IMR-90 (cell line): ENCODE measurements at regions not wholly inside any gene's neighbourhood (a gene's known extent, or its start where the extent isn't known, plus 50 kb on each side); places are given as distances from the start of the nearest gene placed in this dataset.

Experiments used
- ATAC-seq: fragments of 200-7000 bp; cut with Tn5 transposase; 2 replicates; pipeline ENCODE4 v1.9.1; 2020; ENCODE audit warnings: low read depth, mild to moderate bottlenecking, moderate library complexity
- BruUV-seq: library from RNA; stranded (reverse); fragments of 400-500 nt; replicated peaks from 2 replicates; lab custom pipeline; 2021; lab: Mats Ljungman, UMichigan
- CTCF ChIA-PET: fragments of 300-600 bp; formaldehyde crosslinking; extraction: SDS; loops from one replicate; lab custom pipeline; 2021; ENCODE audit warnings: antibody characterized with exemption; lab: Yijun Ruan, JAX
- POLR2A ChIA-PET: fragments of 300-600 bp; sonication (Branson Sonifier 250); formaldehyde crosslinking; loops from one replicate; lab custom pipeline; 2022; ENCODE audit warnings: antibody characterized with exemption; ENCODE audit not compliant: unreplicated experiment; lab: Charles Lee
- DNase-seq: peaks from one replicate; pipeline ENCODE4 v3.0.0; 2013
- H2AFZ ChIP-seq: replicated peaks from 2 replicates; pipeline ENCODE3; 2013; ENCODE audit warnings: low read length, mild to moderate bottlenecking; ENCODE audit not compliant: poor library complexity
- H2AK5ac ChIP-seq: 2 replicates; pipeline ENCODE4 v1.6.1; 2013; ENCODE audit warnings: low read depth, low read length, inconsistent platforms
- H2AK9ac ChIP-seq: replicated peaks from 2 replicates; pipeline ENCODE3; 2013; ENCODE audit warnings: mild to moderate bottlenecking, low read depth, low read length, moderate library complexity; ENCODE audit not compliant: poor library complexity
- H2BK120ac ChIP-seq: 2 replicates; pipeline ENCODE4 v1.6.1; 2013; ENCODE audit warnings: low read depth, low read length, inconsistent platforms
- H2BK15ac ChIP-seq: 3 replicates; pipeline ENCODE4 v1.6.1; 2013; ENCODE audit warnings: low read depth, low read length, inconsistent platforms
- H2BK20ac ChIP-seq: 2 replicates; pipeline ENCODE4 v1.6.1; 2013; ENCODE audit warnings: low read depth, mild to moderate bottlenecking, inconsistent platforms, low read length, moderate library complexity
- H2BK5ac ChIP-seq: 2 replicates; pipeline ENCODE4 v1.6.1; 2013; ENCODE audit warnings: mild to moderate bottlenecking, low read depth, low read length, inconsistent platforms; ENCODE audit not compliant: poor library complexity, severe bottlenecking
- H3K14ac ChIP-seq: replicated peaks from 2 replicates; pipeline ENCODE4 v1.6.1; 2013; ENCODE audit warnings: low read depth, low read length, inconsistent platforms
- H3K18ac ChIP-seq: 2 replicates; pipeline ENCODE4 v1.6.1; 2013; ENCODE audit warnings: low read depth, low read length, control low read depth
- H3K23ac ChIP-seq: 2 replicates; pipeline ENCODE4 v1.6.1; 2013; ENCODE audit warnings: low read depth, low read length, inconsistent platforms
- H3K27ac ChIP-seq: 2 replicates; pipeline ENCODE4 v1.5.1; 2013; ENCODE audit warnings: mild to moderate bottlenecking, control low read depth, low read length; ENCODE audit not compliant: insufficient read depth
- H3K27me3 ChIP-seq: 2 replicates; pipeline ENCODE4 v1.6.1; 2013; ENCODE audit warnings: low read length; ENCODE audit not compliant: control insufficient read depth, insufficient read depth
- H3K36me3 ChIP-seq: 2 replicates; pipeline ENCODE4 v1.6.1; 2013; ENCODE audit warnings: low read length, mixed read lengths; ENCODE audit not compliant: control insufficient read depth, insufficient read depth
- H3K4ac ChIP-seq: 2 replicates; pipeline ENCODE4 v1.6.1; 2013; ENCODE audit warnings: low read depth, low read length, inconsistent platforms
- H3K4me1 ChIP-seq: 2 replicates; pipeline ENCODE4 v1.6.1; 2013; ENCODE audit warnings: low read length, mixed read lengths; ENCODE audit not compliant: control insufficient read depth, insufficient read depth
- H3K4me2 ChIP-seq: 2 replicates; pipeline ENCODE4 v1.6.1; 2013; ENCODE audit warnings: low read depth, mild to moderate bottlenecking, control low read depth, low read length, moderate library complexity
- H3K4me3 ChIP-seq: 2 replicates; pipeline ENCODE4 v1.5.1; 2013; ENCODE audit warnings: low read depth, mild to moderate bottlenecking, control low read depth, low read length, moderate library complexity; ENCODE audit not compliant: insufficient read depth
- H3K56ac ChIP-seq: 2 replicates; pipeline ENCODE4 v1.6.1; 2013; ENCODE audit warnings: low read length, inconsistent platforms; ENCODE audit not compliant: insufficient read depth; ENCODE audit errors: extremely low read depth
- H3K79me1 ChIP-seq, 2 experiments: 2 replicates each; pipeline ENCODE4 v1.6.1; 2013; ENCODE audit warnings: low read length in 2 of 2, inconsistent platforms in 1 of 2, low read depth in 1 of 2
- H3K9ac ChIP-seq: 2 replicates; pipeline ENCODE4 v1.6.1; 2013; ENCODE audit warnings: low read depth, low read length, control low read depth
- H3K9me1 ChIP-seq: 2 replicates; pipeline ENCODE4 v1.6.1; 2013; ENCODE audit warnings: low read length, inconsistent platforms; ENCODE audit not compliant: insufficient read depth
- H3K9me3 ChIP-seq: 2 replicates; pipeline ENCODE4 v1.6.1; 2013; ENCODE audit warnings: low read length; ENCODE audit not compliant: control insufficient read depth, insufficient read depth
- H4K20me1 ChIP-seq: 2 replicates; pipeline ENCODE4 v1.6.1; 2013; ENCODE audit warnings: low read length, inconsistent platforms; ENCODE audit not compliant: insufficient read depth
- H4K5ac ChIP-seq: 2 replicates; pipeline ENCODE4 v1.6.1; 2013; ENCODE audit warnings: mild to moderate bottlenecking, low read depth, low read length, control low read depth
- H4K8ac ChIP-seq, 2 experiments: 2 replicates each; pipeline ENCODE4 v1.6.1; 2013; ENCODE audit warnings: low read depth in 2 of 2, low read length in 2 of 2, control low read depth in 1 of 2, inconsistent platforms in 1 of 2
- H4K91ac ChIP-seq: 2 replicates; pipeline ENCODE4 v1.6.1; 2013; ENCODE audit warnings: low read depth, low read length, inconsistent platforms; ENCODE audit not compliant: insufficient read depth
- BHLHE40 ChIP-seq: fragments of 150-350 bp; IDR thresholded peaks from 2 replicates; pipeline ENCODE4 v1.6.1; 2016; ENCODE audit warnings: mild to moderate bottlenecking, low read depth, low read length
- CEBPB ChIP-seq: IDR thresholded peaks from 2 replicates; pipeline ENCODE4 v1.6.1; 2012; ENCODE audit warnings: low read depth, low read length, improper control_type of control experiment
- CHD1 ChIP-seq: IDR thresholded peaks from 2 replicates; pipeline ENCODE4 v1.6.1; 2012; ENCODE audit warnings: low read depth, low read length, improper control_type of control experiment
- CTCF ChIP-seq: conservative IDR thresholded peaks from 2 replicates; pipeline ENCODE4 v1.5.1; 2012; ENCODE audit warnings: mild to moderate bottlenecking, low read depth, low read length, improper control_type of control experiment
- FOS ChIP-seq: fragments of 150-350 bp; IDR thresholded peaks from 2 replicates; pipeline ENCODE4 v1.6.1; 2016; ENCODE audit warnings: low read depth, low read length
- MAFK ChIP-seq: IDR thresholded peaks from 2 replicates; pipeline ENCODE4 v1.6.1; 2012; ENCODE audit warnings: low read depth, low read length, improper control_type of control experiment
- MAZ ChIP-seq: IDR thresholded peaks from 2 replicates; pipeline ENCODE4 v1.6.1; 2012; ENCODE audit warnings: low read depth, mild to moderate bottlenecking, low read length, improper control_type of control experiment, moderate library complexity, borderline replicate concordance
- MXI1 ChIP-seq: IDR thresholded peaks from 2 replicates; pipeline ENCODE4 v1.6.1; 2012; ENCODE audit warnings: low read depth, mild to moderate bottlenecking, low read length, moderate library complexity, borderline replicate concordance
- NFE2L2 ChIP-seq: fragments of 150-350 bp; IDR thresholded peaks from 2 replicates; pipeline ENCODE4 v1.6.1; 2016; ENCODE audit warnings: low read depth, mild to moderate bottlenecking, low read length
- POLR2A ChIP-seq: IDR thresholded peaks from 2 replicates; pipeline ENCODE4 v1.6.1; 2012; ENCODE audit warnings: mild to moderate bottlenecking, low read depth, low read length
- RAD21 ChIP-seq: IDR thresholded peaks from 2 replicates; pipeline ENCODE4 v1.6.1; 2012; ENCODE audit warnings: low read length, improper control_type of control experiment
- RCOR1 ChIP-seq: IDR thresholded peaks from 2 replicates; pipeline ENCODE4 v1.6.1; 2012; ENCODE audit warnings: mild to moderate bottlenecking, low read length, improper control_type of control experiment; ENCODE audit not compliant: insufficient replicate concordance
- RFX5 ChIP-seq: IDR thresholded peaks from 2 replicates; pipeline ENCODE4 v1.8.0; 2012; ENCODE audit warnings: low read depth, mild to moderate bottlenecking, low read length, moderate library complexity
- SMC3 ChIP-seq: fragments of 150-350 bp; IDR thresholded peaks from 2 replicates; pipeline ENCODE4 v1.6.1; 2016; ENCODE audit warnings: low read depth, mild to moderate bottlenecking, antibody characterized with exemption, low read length, moderate library complexity
- WGBS, 2 experiments: methylation state at CpG; one replicate each; pipeline versions ENCODE4 v1.1.5 to v1.1.7; 2013; ENCODE audit warnings: missing lambda C conversion rate in 2 of 2; ENCODE audit not compliant: insufficient read length in 1 of 2; ENCODE audit errors: extremely low coverage in 2 of 2; 5-methylcytosine and 5-hydroxymethylcytosine counted together
- dilution Hi-C: fragments of 300-500 bp; cut with HindIII; formaldehyde crosslinking; loops from one replicate; pipeline ENCODE4 v1.14.3; 2018; ENCODE audit warnings: low sequenced_read_pairs; ENCODE audit not compliant: unreplicated experiment
- in situ Hi-C: fragments of 300-500 bp; cut with MboI; formaldehyde crosslinking; loops from 3 replicates; pipeline ENCODE4 v1.14.3; 2019; ENCODE audit warnings: low sequenced_read_pairs, inconsistent platforms, mixed read lengths
- intact Hi-C: fragments of 100-400 bp; cut with micrococcal nuclease; formaldehyde crosslinking; loops from 2 replicates; pipeline ENCODE4 v1.10.0; 2022
- TF ChIP-seq, protein P1 (sequence below): fragments of 150-350 bp; IDR thresholded peaks from 2 replicates; pipeline ENCODE4 v1.6.1; 2017; ENCODE audit warnings: mild to moderate bottlenecking, antibody characterized with exemption, low read length, low read depth
- TF ChIP-seq, protein P2 (sequence below): fragments of 150-350 bp; IDR thresholded peaks from 2 replicates; pipeline ENCODE4 v1.6.1; 2016; ENCODE audit warnings: low read depth, mild to moderate bottlenecking, low read length, moderate library complexity, borderline replicate concordance

GRCh38 chrX:144715337-144715736 is 532.0 kb upstream of the SPANXN1 start:
- Histone ChIP-seq H4K5ac (no peak overlapping the region), H2BK20ac (no peak overlapping the region), H2AK9ac (no peak overlapping the region), H4K91ac (no peak overlapping the region), H3K23ac (no peak overlapping the region), H3K27me3 (no peaks in the 10 kb centered on the region), H2AK5ac (no peak overlapping the region), H3K9me1 (no peaks in the 10 kb centered on the region), H3K14ac (no peak overlapping the region), H3K56ac (no peak overlapping the region), H2BK120ac (no peak overlapping the region), H4K8ac (no peak overlapping the region), H3K4ac (no peak overlapping the region), H3K18ac (no peak overlapping the region), H3K4me2 (no peak overlapping the region), H3K9me3 (0 out of 2 replicates have a peak, but pooled peaks cover 3% of the 10 kb centered on the region), H3K4me1 (no peaks in the 10 kb centered on the region), H2AFZ (no peak overlapping the region), H3K27ac (no peak overlapping the region), H2BK5ac (no peak overlapping the region), H3K36me3 (no peaks in the 10 kb centered on the region), H4K20me1 (no peaks in the 10 kb centered on the region), H3K4me3 (no peak overlapping the region), H3K9ac (no peak overlapping the region), H2BK15ac (no peak overlapping the region), H3K79me1 (no peaks in the 10 kb centered on the region)
- dilution Hi-C loops (no loop called here), in situ Hi-C loops (no loop called here), intact Hi-C loops (no loop called here)
- ATAC-seq = no peak
- POLR2A ChIA-PET = no interaction called here
- BruUV-seq = no TSS peak
- WGBS, 2 experiments = 50% methylated on average over 1 of the region's 5 CpGs; no CpG with 5 or more reads in 1 of the 2 experiments
- TF ChIP-seq, protein P1, sequence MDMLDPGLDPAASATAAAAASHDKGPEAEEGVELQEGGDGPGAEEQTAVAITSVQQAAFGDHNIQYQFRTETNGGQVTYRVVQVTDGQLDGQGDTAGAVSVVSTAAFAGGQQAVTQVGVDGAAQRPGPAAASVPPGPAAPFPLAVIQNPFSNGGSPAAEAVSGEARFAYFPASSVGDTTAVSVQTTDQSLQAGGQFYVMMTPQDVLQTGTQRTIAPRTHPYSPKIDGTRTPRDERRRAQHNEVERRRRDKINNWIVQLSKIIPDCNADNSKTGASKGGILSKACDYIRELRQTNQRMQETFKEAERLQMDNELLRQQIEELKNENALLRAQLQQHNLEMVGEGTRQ = no peak
- TF ChIP-seq NFE2L2 (no peak), CHD1 (no peak), POLR2A (no peak), SMC3 (no peak), BHLHE40 (no peak), FOS (no peak), CTCF (no peak), MAFK (no peak), CEBPB (no peak), MXI1 (no peak), RCOR1 (no peak), RFX5 (no peak), MAZ (no peak), RAD21 (no peak)
- TF ChIP-seq, protein P2, sequence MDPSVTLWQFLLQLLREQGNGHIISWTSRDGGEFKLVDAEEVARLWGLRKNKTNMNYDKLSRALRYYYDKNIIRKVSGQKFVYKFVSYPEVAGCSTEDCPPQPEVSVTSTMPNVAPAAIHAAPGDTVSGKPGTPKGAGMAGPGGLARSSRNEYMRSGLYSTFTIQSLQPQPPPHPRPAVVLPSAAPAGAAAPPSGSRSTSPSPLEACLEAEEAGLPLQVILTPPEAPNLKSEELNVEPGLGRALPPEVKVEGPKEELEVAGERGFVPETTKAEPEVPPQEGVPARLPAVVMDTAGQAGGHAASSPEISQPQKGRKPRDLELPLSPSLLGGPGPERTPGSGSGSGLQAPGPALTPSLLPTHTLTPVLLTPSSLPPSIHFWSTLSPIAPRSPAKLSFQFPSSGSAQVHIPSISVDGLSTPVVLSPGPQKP = no peak
- CTCF ChIA-PET = no interaction called here
- no peak for DNase-seq
